Left colon (tissue), 2 donors: ENCODE measurements at regions not wholly inside any gene's neighbourhood (a gene's known extent, or its start where the extent isn't known, plus 50 kb on each side); places are given as distances from the start of the nearest gene placed in this dataset.
"Not testable (repeated sequence)": the region's sequence is repeated elsewhere in the genome, so short reads cannot be mapped to it uniquely, and the experiment has no call there.

Experiments
- ATAC-seq: fragments of 200-7000 bp; cut with Tn5 transposase; one replicate; pipeline ENCODE4 v1.9.1; 2020; ENCODE audit warnings: mild to moderate bottlenecking, moderate library complexity
- DNase-seq, 2 donors: peaks; one replicate each; pipeline ENCODE4 v3.0.0-alpha.2; 2020
- intact Hi-C, 2 donors: fragments of 100-400 bp; cut with DNase I in 1 of 2; cut with micrococcal nuclease in 1 of 2; formaldehyde crosslinking; loops; one replicate each; pipeline versions ENCODE4 v1.11.2 to v1.14.0; 2022; cut with DNase I, micrococcal nuclease
- donor health status: DM: no; HTN: no; CAD: no.
- donor health status: DM: yes; HTN: yes; CAD: no.

DNA sequence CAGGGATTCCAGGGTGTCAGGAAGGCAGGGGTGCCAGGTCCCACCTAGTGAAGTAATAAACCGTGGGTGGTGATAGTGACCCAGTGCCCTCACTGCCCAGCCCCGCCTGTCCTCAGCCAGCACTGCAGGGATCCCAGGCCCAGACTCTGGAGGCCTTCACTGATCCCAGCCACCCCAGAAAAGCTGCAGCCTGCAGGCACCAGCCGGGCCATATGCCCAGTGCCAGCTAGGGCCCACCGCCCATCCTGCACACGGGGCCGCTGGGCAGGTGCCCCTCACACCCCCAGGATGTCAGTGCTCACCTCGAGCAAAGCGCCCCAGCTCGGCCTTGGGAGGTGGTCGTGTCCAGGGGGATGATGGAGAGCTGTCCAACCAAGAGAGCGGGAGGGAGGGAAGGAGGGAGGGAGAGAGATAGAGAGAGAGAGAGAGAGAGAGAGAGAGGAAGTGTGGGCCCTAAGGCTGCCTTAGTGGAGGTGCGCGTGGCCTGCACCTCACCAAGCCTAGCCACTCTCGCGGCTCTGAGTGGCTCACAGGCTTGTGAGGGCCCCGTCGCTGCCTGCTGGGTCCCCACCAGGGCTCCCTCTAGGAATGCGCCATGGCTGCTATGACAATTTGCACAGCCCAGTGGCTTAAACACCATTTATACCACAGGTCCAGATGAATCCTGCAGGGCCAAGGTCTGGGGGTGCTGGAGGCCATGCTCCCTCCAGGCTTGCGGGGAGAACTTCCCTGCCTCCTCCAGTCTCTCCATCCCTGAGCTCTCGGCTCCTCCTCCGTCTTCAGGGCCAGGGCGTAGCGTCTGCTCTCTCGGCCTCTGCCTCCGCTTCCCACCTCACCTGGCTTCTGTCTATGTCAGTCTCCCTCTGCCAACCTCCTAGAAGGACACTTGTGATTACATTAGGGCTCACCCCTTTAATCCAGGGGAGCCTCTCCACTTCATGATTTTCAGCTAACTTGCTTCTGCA is 401.0 kb downstream of the TMEM121 start:
- DNase-seq (peak in 1 of 2 donors; percentile 21), ATAC-seq (no peak)
- intact Hi-C loops = no loop called here

DNA sequence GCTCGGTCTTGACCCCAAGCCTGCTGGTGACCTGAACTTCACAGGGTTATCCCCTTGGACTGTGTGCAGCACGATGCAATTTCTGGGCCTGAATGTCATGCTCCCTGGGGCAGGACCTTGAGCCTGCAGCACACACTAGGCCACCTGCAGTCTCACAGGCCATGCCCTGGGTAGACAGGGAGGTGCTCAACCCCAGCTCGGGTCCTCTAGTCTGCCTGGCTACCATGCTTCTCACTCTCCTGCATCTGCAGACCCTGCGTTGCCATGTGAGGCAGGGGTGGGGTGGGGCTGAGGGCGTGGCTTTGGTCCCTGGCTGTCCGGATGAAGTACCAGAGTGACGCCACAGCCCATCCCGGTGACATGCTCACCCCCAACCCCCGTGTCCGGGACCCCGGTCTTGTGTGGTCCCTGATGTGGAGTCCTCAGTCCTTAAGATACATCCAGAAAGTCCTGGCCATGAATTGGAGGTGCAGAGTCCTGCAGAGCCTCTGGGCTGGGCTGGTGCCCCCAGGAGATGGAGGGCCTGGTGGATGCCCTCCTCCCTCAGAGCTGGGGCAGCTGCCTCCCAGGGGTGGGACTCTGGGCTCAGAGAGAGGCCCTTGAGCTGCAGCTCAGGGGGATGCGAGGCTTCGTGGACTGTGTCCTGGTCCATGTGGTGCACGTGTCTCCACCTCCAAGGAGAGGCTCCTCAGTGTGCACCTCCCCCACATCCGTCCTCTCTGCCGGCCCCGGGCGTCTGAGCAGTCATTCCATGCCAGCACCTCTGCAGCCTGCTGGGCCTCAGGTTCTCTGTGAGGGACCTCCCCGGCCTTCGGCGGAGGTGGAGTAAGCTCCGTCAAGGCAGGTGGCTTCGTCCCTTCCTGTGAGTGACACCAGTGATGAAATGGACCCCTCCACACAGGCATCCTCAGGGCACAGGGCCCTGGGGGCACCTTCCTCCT is 402.1 kb downstream of the TMEM121 start:
- DNase-seq = peak in 1 of 2 donors; percentile 18
- ATAC-seq, intact Hi-C loops: not testable (repeated sequence)

DNA sequence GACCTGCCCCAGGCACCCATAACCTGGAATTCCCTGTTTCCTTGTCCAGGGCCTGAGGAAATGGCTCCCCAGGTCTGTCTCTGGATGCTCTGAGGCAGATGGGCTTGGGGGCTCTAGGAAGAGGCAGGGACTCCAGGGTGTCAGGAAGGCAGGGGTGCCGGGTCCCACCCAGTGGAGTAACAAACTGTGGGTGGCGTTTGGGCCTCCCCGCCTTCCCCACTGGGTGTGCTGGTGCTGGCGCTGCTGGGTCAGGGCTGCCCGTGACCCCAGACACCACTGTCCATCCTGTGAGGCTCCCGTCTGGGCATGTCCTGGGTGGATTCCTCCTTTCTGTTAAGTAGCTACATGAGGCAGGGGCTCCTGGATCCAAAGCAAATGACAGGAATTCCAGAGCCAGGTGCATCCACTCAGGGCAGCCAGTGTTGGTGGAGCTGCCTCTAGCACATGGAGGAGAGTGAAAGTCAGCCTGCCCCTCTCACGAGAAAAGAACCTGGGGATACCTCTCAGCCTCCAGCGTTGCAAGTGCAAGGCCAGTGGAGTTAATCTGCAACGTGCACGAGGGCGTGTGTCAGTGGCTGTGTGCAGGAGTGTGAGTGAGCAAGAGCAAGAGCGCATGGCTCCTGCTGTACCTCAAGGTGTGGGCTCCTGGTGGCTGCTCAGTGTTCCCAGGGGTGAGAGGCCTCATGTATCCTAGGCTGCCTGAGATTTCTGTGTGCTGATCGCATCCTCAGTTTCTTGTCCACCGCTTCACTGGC is 403.1 kb downstream of the TMEM121 start:
- DNase-seq (peak in 1 of 2 donors; percentile 19), ATAC-seq (no peak)
- intact Hi-C loops = no loop called here

DNA sequence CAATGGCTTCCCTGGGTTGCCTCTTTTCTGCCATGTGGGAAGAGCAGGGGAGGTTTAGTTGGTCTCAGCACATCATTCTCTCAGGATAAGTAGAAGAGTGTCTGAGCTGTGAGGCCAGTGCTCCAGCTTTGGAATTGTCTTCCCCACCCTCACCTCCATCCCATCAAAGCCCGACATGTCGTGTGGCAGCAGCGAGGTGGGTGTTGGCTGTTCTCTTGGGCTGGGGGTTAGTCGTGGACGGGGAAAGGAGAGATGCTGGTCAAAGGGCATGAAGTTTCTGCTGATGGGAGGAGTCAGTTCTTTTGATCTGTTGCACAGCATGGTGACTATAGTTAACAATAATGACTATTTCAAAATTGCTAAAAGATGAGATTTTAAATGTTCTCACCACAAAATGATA is 404.2 kb downstream of the TMEM121 start:
- ATAC-seq (no peak), DNase-seq (no peak)
- intact Hi-C loops = no loop called here

DNA sequence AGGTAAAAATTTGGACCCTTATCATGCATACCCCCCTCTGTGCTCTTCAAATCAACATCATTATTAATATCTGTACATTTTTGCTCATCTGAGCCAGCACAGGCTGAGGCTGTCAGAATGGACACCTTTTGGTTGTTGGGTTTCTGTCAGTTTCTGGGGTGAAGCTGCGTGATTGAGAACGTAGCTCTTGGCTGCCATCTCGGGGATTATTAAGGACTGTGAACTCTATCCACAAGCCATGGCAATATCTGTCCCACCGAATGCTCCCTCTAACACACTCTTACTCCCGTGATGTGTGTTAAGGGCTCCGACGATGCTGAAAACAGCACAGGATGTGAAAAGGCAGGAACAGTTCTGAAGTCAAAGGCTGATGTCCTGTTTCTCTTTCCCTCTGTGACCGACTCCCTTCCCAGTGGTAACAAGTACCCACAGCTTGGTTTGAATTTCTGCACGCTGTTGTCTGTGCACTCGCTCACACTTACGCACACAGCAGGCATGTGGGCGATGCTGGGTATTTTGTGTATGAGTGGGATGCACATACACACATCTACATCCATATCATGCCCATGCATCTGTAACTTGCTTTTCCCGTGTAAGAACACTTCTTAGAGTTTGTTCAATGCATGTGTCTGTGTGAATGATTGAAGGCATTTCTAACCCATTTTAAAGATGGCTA is 405.6 kb downstream of the TMEM121 start:
- DNase-seq (no peak), ATAC-seq (no peak)
- intact Hi-C loops = no loop called here

DNA sequence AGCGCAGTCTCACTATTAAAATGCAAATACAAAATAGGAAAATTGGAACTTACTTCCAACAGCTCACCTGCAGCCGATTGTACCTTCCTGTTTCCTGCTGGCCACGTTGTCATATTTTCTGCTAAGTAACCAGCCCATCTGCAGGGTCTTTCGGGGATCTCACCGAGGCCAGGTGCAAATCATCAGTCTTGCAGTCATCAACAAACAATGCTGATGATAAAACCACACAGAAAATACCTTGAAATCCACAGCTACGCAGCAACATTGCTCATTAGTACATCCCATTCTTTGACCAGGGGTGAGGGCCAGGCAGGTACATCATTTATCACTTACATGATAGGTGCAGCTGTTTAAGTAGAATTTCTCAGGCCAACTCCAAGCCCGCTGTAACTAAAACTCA is 406.9 kb downstream of the TMEM121 start:
- ATAC-seq (no peak), DNase-seq (no peak)
- intact Hi-C loops = no loop called here

DNA sequence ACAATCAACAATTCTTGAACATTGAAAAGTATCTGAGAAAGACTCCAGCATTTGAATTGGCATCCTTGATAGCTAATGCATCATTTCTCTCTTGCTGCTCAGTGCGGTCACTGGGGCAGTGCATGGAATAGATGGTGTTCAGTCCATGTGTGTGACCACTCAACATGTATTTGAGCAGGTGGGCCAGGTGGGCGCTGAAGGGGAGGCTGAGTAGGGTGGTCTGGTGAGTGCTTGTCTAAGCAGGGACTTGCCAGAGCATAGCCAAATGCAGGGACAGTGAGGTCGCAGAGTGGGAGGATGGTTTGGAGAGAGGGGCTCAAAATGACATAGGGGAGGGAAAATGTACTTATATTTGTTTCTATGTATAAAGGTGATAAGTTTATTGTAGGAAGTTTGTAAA is 409.0 kb downstream of the TMEM121 start:
- intact Hi-C loops = no loop called here
- DNase-seq (no peak), ATAC-seq (no peak)

DNA sequence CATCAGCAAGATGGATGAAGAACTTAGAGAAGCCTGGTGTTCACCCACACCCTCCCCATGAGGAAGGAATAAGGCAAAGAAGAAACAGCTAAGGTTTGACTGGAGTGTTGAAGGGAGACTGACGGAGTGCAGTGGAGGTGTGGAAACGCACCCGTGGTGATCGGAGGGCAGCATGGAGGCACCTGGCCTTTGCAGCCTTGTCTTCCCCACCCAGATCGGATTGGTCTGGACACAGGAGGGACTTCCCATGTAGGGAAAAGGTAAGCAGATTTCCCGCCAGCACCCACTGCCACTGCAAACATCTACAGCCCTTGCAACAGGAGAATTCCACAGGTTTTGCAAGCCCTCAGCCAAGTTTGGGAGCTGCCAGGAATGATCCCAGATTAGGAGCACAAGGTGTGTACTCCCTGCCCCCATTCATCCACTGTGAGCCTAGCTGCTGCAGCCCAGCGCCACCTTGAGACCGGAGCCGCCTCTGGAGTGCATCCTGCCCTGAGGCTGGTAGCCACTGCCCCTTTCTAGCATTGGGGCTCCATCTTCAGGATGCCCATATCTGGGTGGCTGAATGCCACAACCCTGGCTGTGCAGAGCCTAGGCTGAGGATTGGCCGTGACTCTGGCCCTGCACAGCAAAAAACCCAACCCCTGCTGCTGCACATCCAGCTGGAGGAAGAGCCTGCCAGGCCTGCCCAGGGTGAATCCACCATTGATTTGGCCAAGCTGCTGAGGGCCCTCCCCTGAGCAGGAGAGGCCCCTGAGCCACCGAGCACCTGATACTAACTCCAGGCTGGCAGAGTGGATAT is 411.1 kb downstream of the TMEM121 start:
- no peak for ATAC-seq
- DNase-seq = no peak
- intact Hi-C loops = no loop called here

DNA sequence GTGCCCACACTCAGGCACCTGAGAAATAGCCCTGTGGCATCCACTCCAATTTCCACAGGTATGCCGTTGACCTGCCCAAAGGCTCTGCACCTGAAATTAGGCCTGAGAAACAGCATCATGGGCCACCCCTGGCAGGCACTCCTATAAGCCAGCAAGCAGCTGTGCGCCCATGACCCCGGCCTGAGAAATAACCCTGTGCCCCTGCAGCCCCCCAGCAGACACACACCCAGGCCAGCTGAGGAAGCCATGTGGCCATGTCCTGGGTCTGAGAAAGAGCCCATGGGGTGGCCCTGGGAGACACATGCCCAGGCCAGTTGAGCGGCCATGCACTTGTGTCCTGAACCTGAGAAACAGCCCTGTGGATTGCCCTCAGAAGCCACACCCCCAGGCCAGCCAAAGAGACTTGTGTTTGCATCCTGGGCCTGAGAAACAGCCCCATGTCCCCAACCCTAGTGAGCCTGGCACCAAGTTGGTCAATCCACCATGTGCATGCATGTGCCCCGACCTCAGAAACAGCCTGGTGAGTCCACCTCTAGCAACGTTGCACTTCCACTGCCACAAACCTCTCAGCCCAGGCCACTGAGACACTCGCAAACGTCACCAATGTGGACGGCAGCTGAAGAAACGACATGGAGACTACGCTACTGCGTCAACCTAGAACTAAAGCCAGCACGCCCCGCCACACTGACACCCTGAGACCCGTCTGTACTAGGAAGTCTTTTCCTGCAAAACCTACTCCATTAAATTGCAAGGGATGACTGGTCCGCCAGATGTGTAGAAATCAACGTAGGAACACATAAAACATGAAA is 411.9 kb downstream of the TMEM121 start:
- intact Hi-C loops = no loop called here
- ATAC-seq (no peak), DNase-seq (no peak)

DNA sequence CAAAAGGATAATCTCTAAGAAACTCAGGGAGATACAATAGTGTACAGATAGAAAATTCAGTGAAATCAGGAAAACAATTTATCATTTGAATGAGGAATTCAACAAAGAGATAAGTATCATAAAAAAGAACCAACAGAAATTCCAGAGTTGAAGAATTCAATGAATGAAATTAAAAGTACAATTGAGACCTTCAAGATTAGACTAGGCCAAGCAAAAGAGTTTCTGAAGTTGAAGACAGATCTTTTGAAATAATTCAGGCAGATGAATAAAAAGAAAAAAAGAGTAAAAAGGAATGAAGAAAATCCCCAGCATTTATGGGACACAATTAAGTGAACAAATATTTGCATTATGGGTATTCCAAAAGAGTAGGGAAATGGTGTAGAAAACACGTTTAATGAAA is 412.6 kb downstream of the TMEM121 start:
- intact Hi-C loops = no loop called here
- ATAC-seq (no peak), DNase-seq (no peak)

DNA sequence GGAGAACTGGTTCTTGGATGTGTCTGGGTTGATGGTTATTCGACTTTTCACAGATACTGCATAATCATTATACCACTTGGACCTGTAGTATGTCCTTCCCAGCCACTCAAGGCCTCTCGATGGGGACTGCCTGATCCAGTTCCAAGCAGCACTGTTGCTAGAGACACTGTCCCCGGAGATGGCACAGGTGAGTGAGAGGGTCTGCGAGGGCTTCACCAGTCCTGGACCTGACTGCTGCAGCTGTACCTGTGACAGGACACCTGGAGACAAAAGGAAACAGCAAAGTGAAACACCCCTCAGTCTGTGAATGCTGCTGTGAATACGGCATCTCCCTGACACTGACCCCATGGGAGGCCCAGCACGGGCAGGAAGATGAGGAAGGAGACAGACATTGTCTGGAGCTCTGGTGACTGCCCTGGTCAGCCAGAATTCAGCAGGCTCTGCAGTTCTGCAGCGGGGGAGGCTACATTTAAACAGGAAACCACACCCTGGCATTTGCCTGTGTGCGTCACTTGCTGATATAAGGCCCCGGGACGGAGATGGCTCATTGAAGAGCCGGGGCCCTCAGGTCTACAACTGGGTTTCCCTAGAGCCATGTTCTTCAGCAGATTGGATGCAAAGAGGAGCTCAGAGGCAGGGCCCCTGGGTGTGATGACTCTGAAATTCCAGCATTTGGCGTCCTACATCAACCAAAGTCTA is 413.6 kb downstream of the TMEM121 start:
- intact Hi-C loops = no loop called here
- ATAC-seq (no peak), DNase-seq (no peak)

DNA sequence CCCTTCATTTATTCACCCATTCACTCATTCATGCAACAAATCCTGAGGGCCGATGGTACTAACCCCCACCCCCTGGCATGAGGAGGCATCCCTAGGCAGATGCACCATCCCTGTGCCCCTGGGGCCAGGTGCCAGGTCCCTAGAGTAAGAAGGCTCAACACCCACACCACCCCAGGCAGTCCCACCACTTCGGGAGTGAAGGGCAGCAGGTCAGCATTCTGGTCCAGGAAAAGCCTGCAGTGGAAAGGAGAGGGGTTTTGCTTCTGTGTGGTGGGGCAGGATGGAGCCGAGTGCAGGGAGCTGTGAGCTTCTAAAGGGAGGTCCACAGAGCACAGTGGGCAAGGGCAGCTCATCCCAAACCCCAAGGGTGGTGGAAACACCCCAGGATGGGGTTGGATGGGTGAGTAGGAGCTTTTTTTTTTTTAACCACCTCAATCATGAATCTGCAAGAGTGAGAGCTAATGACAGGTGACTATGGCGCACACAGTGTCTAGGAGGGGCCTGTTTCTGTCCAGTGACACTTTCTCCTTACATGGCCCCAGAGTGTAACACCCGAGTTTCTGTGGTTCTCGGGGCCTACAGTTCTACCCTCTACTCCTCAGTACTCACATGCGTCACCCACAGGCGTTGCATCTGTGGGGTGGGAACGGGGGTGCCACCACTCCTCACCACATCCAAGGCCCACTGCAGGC is 414.3 kb downstream of the TMEM121 start:
- intact Hi-C loops = no loop called here
- DNase-seq (no peak), ATAC-seq (no peak)

DNA sequence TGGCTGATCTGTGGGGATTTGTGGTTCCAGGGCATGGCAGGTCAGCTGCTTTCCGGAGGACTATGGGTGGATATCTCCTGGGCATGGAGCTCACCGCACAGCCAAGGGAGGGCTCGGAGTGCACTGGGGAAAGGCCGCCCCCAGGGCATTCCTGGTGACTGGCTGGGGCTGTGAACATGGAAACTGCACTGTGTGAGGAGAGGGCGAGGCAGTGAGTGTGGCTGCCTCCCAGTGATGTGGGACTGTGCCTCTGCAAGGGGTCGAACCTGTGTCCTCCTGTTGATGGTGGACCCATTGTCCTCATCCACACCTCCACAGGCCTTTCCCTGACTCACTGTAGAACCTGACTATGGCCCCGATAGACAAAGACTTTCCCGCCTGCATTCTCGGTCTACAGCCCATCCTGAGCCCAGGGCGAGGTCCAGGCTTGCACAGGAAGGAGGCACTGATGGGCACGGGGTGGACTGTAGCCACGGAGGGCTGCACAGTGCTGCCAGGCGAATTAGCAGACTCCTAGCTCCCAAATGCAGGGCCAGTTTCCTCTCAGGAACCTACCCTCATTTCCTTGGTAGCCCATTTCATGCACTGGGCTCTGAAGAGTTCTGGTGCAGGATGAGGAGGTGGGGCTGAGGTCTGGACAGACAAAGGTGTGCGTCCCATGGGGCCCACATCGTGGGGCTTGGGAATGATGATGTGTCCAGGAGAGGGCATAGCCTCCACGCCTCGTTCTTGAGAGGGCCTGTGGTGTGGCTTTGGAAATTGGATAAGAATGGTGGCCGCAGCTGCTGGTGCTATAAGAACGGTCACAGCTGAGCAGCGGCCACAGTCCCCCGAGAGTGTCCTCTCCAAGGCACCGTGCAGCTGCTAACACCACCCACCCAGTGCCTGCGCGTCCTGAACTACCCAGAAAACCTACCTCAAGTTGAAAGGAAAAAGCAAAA is 415.1 kb downstream of the TMEM121 start:
- no peak for ATAC-seq
- intact Hi-C loops = no loop called here
- no peak for DNase-seq

DNA sequence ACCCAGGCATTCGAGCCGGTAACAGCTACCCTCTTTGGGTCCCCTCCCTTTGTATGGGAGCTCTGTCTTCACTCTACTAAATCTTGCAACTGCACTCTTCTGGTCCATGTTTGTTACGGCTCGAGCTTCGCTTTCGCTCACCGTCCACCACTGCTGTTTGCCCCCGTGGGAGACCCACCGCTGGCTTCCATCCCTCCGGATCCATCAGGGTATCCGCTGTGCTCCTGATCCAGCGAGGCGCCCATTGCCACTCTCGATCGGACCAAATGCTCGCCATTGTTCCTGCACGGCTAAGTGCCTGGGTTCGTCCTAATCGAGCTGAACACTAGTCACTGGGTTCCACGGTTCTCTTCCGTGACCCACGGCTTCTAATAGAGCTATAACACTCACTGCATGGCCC is 416.3 kb downstream of the TMEM121 start:
- intact Hi-C loops, ATAC-seq, DNase-seq: not testable (repeated sequence)
